ENCODE measurements at regions not wholly inside any gene's neighbourhood (a gene's known extent, or its start where the extent isn't known, plus 50 kb on each side); places are given as distances from the start of the nearest gene placed in this dataset.
"Not testable (repeated sequence)": the region's sequence is repeated elsewhere in the genome, so short reads cannot be mapped to it uniquely, and the experiment has no call there.

DNA sequence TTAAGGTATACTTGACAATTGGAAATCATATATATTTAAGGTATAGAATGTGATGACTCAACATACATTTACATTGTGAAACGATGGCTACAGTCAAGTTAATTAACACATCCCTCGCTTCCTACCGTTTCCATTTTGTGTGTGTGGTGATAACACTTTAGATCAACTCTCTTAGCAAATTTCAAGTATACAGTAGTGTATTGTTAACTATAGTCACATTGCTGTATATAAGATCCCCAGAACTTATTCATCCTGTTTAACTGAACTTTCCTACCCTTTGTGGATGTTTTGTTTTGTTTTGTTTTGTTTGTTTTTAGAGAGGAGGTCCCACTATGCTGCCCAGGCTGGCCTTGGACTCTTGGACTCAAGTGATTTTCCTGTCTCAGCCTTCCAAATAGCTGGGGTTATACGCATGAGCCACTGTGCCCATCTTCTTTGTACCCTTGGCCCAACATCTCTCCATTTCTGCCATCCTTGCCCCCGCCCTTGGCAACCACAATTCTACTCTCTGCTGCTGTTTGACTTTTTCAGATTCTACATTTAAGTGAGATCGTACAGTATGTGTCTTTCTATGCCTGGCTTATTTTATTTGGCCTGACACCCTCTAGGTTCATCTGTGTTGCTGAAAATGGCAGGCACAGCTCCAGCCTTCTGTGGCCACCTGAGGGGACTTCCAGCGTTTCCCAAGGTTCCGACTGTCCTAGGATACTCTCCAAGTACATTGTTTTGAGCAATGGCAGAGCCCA is 90.5 kb upstream of the SNX9 start:
- RAD21 ChIA-PET (ENCODE audit: low non-redundant PET in 1 of 2, low total read pairs in 2 of 2, uncharacterized antibody in 2 of 2, unreplicated experiment in 2 of 2): no interaction called here
- no peaks in the 10 kb centered on the region for H3K4me1 ChIP-seq (ENCODE audit: control insufficient read depth in 1 of 2, insufficient read depth in 2 of 2, low read length in 2 of 2)
- ATAC-seq: no peak
- H3K27me3 ChIP-seq (ENCODE audit: insufficient read depth, low read length): no peaks in the 10 kb centered on the region
- H3K36me3 ChIP-seq (ENCODE audit: control insufficient read depth in 1 of 2, insufficient read depth in 2 of 2, low read length in 2 of 2): no peaks in the 10 kb centered on the region
- no peak overlapping the region for H3K4me3 ChIP-seq (replicated peaks in 1 of 2; ENCODE audit: low read depth in 1 of 2, low read length in 2 of 2)
- H3K79me2 ChIP-seq (ENCODE audit: insufficient read depth, low read length): no peaks in the 10 kb centered on the region
- no peaks in the 10 kb centered on the region for H3K9me2 ChIP-seq (ENCODE audit: insufficient read depth)
- H3K9ac ChIP-seq (ENCODE audit: low read length): no peak overlapping the region
- no peak for DNase-seq (ENCODE audit: low read depth, low spot score)
- CTCF ChIA-PET: no interaction called here
- intact Hi-C loops (cut with micrococcal nuclease): no loop called here
- no peaks in the 10 kb centered on the region for H4K20me1 ChIP-seq (ENCODE audit: insufficient read depth)
- H3K27ac ChIP-seq (ENCODE audit: low read depth, low read length): no peak overlapping the region
- H3K9me3 ChIP-seq (ENCODE audit: control insufficient read depth in 1 of 2, insufficient read depth in 1 of 2, low read depth in 1 of 2, low read length in 2 of 2): no peaks in the 10 kb centered on the region
- TF ChIP-seq, protein P1, sequence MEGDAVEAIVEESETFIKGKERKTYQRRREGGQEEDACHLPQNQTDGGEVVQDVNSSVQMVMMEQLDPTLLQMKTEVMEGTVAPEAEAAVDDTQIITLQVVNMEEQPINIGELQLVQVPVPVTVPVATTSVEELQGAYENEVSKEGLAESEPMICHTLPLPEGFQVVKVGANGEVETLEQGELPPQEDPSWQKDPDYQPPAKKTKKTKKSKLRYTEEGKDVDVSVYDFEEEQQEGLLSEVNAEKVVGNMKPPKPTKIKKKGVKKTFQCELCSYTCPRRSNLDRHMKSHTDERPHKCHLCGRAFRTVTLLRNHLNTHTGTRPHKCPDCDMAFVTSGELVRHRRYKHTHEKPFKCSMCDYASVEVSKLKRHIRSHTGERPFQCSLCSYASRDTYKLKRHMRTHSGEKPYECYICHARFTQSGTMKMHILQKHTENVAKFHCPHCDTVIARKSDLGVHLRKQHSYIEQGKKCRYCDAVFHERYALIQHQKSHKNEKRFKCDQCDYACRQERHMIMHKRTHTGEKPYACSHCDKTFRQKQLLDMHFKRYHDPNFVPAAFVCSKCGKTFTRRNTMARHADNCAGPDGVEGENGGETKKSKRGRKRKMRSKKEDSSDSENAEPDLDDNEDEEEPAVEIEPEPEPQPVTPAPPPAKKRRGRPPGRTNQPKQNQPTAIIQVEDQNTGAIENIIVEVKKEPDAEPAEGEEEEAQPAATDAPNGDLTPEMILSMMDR (IDR thresholded peaks at IDR 0.05 in 2 of 3, conservative IDR thresholded peaks at IDR 0.05 in 1 of 3; ENCODE audit: borderline replicate concordance in 1 of 3, insufficient read depth in 1 of 3, low read depth in 2 of 3, low read length in 2 of 3): no peak
- no peak for TF ChIP-seq ZNF274 (IDR thresholded peaks at IDR 0.05; ENCODE audit: low read depth, low read length)
- no peak for TF ChIP-seq POLR2AphosphoS5 (IDR thresholded peaks at IDR 0.05; ENCODE audit: low read depth, low read length)
- no peak for TF ChIP-seq SP1 (IDR thresholded peaks at IDR 0.05; ENCODE audit: low read depth)
- TF ChIP-seq POLR2A (IDR thresholded peaks at IDR 0.05; ENCODE audit: borderline replicate concordance, extremely low read depth, insufficient read depth, insufficient read length): no peak
- TF ChIP-seq YY1 (IDR thresholded peaks at IDR 0.05; ENCODE audit: extremely low read depth, insufficient replicate concordance, low read depth, low read length): no peak
- TF ChIP-seq EZH2phosphoT487 (IDR thresholded peaks at IDR 0.05; ENCODE audit: borderline replicate concordance): no peak
- no peak overlapping the region for H3K4me2 ChIP-seq (ENCODE audit: low read length)
- BruUV-seq (replicated peaks): no TSS peak
- H2AFZ ChIP-seq (ENCODE audit: low read depth, low read length, poor library complexity, severe bottlenecking): no peak overlapping the region
- POLR2A ChIA-PET: no interaction called here

DNA sequence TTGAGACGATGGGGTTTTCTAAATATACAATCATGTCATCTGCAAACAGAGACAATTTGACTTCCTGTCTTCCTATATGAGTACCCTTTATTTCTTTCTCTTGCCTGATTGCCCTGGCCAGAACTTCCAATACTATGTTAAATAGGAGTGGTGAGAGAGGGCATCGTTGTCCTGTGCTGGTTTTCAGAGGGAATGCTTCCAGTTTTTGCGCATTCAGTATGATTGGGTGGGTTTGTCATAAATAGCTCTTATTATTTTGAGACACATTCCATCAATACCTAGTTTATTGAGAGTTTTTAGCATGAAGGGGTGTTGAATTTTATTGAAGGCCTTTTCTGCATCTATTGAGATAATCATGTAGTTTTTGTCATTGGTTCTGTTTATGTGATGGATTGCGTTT is 86.5 kb upstream of the SNX9 start:
- POLR2A ChIA-PET; RAD21 ChIA-PET (ENCODE audit: low non-redundant PET in 1 of 2, low total read pairs in 2 of 2, uncharacterized antibody in 2 of 2, unreplicated experiment in 2 of 2); intact Hi-C loops (cut with micrococcal nuclease): not testable (repeated sequence)

More for the DNA sequence above, 86.5 kb upstream of the SNX9 start:
- H3K9ac ChIP-seq (ENCODE audit: low read length); CTCF ChIA-PET; ATAC-seq; H3K27me3 ChIP-seq (ENCODE audit: insufficient read depth, low read length); H4K20me1 ChIP-seq (ENCODE audit: insufficient read depth); DNase-seq (ENCODE audit: low read depth, low spot score); BruUV-seq (replicated peaks); H3K9me2 ChIP-seq (ENCODE audit: insufficient read depth); H3K4me2 ChIP-seq (ENCODE audit: low read length); H3K9me3 ChIP-seq (ENCODE audit: control insufficient read depth in 1 of 2, insufficient read depth in 1 of 2, low read depth in 1 of 2, low read length in 2 of 2); H3K36me3 ChIP-seq (ENCODE audit: control insufficient read depth in 1 of 2, insufficient read depth in 2 of 2, low read length in 2 of 2); H3K79me2 ChIP-seq (ENCODE audit: insufficient read depth, low read length); H2AFZ ChIP-seq (ENCODE audit: low read depth, low read length, poor library complexity, severe bottlenecking); H3K27ac ChIP-seq (ENCODE audit: low read depth, low read length); H3K4me3 ChIP-seq (replicated peaks in 1 of 2; ENCODE audit: low read depth in 1 of 2, low read length in 2 of 2); H3K4me1 ChIP-seq (ENCODE audit: control insufficient read depth in 1 of 2, insufficient read depth in 2 of 2, low read length in 2 of 2): not testable (repeated sequence)

Data from HCT116 (cell line).